Neuron (in vitro differentiated cells): ENCODE measurements at regions not wholly inside any gene's neighbourhood (a gene's known extent, or its start where the extent isn't known, plus 50 kb on each side); places are given as distances from the start of the nearest gene placed in this dataset.
"Not testable (repeated sequence)": the region's sequence is repeated elsewhere in the genome, so short reads cannot be mapped to it uniquely, and the experiment has no call there.

Experiments
- H2AFZ ChIP-seq: one replicate; pipeline ENCODE4 v1.6.1; 2013; ENCODE audit warnings: low read depth, mild to moderate bottlenecking, inconsistent platforms, low read length, moderate library complexity
- H3K27me3 ChIP-seq: one replicate; pipeline ENCODE4 v1.6.1; 2013; ENCODE audit warnings: low read length; ENCODE audit not compliant: insufficient read depth
- H3K36me3 ChIP-seq: one replicate; pipeline ENCODE4 v1.6.1; 2013; ENCODE audit warnings: low read length; ENCODE audit not compliant: insufficient read depth
- H3K4me1 ChIP-seq: one replicate; pipeline ENCODE4 v1.6.1; 2013; ENCODE audit warnings: low read length; ENCODE audit not compliant: insufficient read depth
- H3K4me3 ChIP-seq: 2 replicates; pipeline ENCODE4 v1.5.1; 2013; ENCODE audit warnings: mild to moderate bottlenecking, low read length, moderate library complexity
- H3K9me3 ChIP-seq: one replicate; pipeline ENCODE4 v1.6.1; 2013; ENCODE audit warnings: low read length

DNA sequence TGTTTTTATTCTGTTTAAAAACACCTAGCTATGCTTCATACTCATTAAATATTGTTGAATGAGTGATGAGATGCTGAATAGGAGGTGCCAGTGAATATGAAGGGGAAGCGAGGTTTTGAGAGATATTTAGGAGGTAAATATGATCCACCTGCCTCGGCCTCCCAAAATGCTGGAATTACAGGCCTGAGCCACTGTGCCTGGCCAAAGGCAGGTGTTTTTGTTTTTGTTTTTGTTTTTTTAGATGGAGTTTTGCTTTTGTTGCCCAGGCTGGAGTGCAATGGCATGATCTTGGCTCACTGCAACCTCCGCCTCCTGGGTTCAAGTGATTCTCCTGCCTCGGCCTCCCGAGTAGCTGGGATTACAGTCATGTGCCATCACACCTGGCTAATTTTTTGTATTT lies 75.3 kb upstream of the VKORC1L1 start:
- not testable (repeated sequence) for H3K36me3 ChIP-seq, H3K4me1 ChIP-seq, H3K27me3 ChIP-seq, H2AFZ ChIP-seq, H3K4me3 ChIP-seq, H3K9me3 ChIP-seq

- H3K36me3 ChIP-seq: no peaks in the 10 kb centered on the region
- no peak overlapping the region for H2AFZ ChIP-seq
- H3K27me3 ChIP-seq: no peaks in the 10 kb centered on the region
- H3K4me3 ChIP-seq: no peak overlapping the region
- peaks cover 2% of the 10 kb centered on the region for H3K4me1 ChIP-seq
- H3K9me3 ChIP-seq: peaks cover 2% of the 10 kb centered on the region
These were observed 74.5 kb upstream of the VKORC1L1 start for GRCh38 chr7:65798111-65799075.

DNA sequence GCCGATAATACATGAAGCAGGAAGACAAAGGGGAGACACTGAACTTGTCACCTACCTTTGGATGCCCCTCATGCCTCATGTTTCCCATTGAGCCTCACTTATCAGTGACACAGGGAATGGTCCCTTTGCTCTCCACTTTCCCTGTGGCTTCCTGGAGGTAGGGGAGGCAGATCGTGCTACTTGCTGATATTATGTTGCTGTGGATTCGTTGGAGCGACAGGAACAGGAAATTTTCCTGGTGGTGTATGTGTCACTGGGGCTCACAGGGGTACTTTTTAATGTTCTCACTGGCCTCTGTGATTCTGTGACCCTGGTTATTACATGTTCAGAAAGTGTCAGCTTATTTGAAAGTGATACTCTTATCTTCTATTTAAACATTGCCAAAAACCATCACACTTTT lies 72.7 kb upstream of the VKORC1L1 start:
- H3K4me1 ChIP-seq, H3K36me3 ChIP-seq, H3K4me3 ChIP-seq, H3K27me3 ChIP-seq, H3K9me3 ChIP-seq, H2AFZ ChIP-seq: not testable (repeated sequence)

DNA sequence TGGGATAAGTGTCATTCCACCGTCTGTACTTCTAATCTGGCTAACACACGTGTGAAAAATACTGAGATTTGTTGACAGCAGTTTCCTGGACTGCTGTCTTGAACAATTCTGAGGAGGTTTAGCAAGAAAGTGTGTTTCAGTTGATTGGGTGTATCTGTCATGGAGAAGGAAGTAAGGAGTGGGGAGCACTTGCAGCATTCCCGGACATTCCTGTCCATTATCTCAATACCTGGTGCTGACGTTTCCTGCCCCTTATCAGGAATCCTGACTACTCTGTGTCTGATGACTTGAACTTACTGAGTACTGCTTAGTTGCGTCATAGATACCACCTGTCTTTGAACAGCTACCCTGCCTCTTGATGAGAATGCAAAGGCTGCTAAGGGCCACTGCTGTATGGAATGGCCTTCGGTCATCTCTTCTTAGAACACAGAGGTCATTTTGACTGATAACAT lies 72.0 kb upstream of the VKORC1L1 start:
- H3K9me3 ChIP-seq: peaks cover 2% of the 10 kb centered on the region
- no peaks in the 10 kb centered on the region for H3K27me3 ChIP-seq
- no peak overlapping the region for H3K4me3 ChIP-seq
- H3K4me1 ChIP-seq: peaks cover 2% of the 10 kb centered on the region
- no peak overlapping the region for H2AFZ ChIP-seq
- H3K36me3 ChIP-seq: no peaks in the 10 kb centered on the region

GRCh38 chr7:65804887-65805286 lies 68.0 kb upstream of the VKORC1L1 start:
- Histone ChIP-seq H3K9me3 (no peaks in the 10 kb centered on the region), H3K4me3 (no peak overlapping the region), H3K4me1 (peaks cover 3% of the 10 kb centered on the region), H3K27me3 (no peaks in the 10 kb centered on the region), H3K36me3 (no peaks in the 10 kb centered on the region), H2AFZ (no peak overlapping the region)

DNA sequence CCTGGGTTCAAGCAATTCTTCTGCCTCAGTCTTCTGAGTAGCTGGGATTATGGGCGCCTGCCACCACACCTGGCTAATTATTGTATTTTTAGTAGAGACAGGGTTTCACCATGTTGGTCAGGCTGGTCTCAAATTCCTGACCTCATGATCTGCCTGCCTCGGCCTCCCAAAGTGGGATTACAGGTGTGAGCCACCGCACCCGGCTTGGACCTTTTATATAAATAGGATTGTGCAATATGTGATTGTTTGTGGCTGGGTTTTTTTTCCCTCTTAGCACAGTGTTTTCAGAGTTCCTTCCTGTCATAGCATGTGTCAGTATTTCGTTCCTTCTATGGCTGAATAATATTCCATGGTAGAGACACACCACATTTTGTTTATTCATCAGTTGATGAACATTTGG lies 65.8 kb upstream of the VKORC1L1 start:
- H3K4me3 ChIP-seq, H3K4me1 ChIP-seq, H3K27me3 ChIP-seq, H2AFZ ChIP-seq, H3K9me3 ChIP-seq, H3K36me3 ChIP-seq: not testable (repeated sequence)

GRCh38 chr7:65809259-65809981 lies 63.5 kb upstream of the VKORC1L1 start:
- Histone ChIP-seq H3K4me1 (peaks cover 3% of the 10 kb centered on the region), H3K9me3 (no peaks in the 10 kb centered on the region), H3K36me3 (no peaks in the 10 kb centered on the region), H2AFZ (no peak overlapping the region), H3K4me3 (no peak overlapping the region), H3K27me3 (no peaks in the 10 kb centered on the region)

DNA sequence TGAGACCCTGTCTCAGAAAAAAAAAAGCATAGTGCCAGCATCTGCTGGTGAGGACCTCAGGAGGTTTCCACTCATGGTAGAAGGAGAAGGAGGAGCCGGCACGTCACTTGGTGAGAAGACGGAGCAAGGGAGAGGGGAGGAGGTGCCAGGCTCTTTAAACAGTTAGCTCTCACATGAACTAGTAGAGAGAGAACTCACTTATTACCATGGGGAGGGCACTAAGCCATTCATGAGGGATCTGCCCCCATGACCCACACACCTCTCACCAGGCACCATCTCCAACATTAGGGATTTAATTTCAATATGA lies 62.9 kb upstream of the VKORC1L1 start:
- no peaks in the 10 kb centered on the region for H3K27me3 ChIP-seq
- H3K4me3 ChIP-seq: no peak overlapping the region
- no peaks in the 10 kb centered on the region for H3K9me3 ChIP-seq
- H3K4me1 ChIP-seq: peaks cover 3% of the 10 kb centered on the region
- H2AFZ ChIP-seq: no peak overlapping the region
- H3K36me3 ChIP-seq: no peaks in the 10 kb centered on the region

GRCh38 chr7:65812281-65812680 lies 60.6 kb upstream of the VKORC1L1 start:
- Histone ChIP-seq H3K4me1 (no peaks in the 10 kb centered on the region), H3K27me3 (no peaks in the 10 kb centered on the region), H3K9me3 (no peaks in the 10 kb centered on the region), H3K36me3 (no peaks in the 10 kb centered on the region), H2AFZ (no peak overlapping the region), H3K4me3 (no peak overlapping the region)

DNA sequence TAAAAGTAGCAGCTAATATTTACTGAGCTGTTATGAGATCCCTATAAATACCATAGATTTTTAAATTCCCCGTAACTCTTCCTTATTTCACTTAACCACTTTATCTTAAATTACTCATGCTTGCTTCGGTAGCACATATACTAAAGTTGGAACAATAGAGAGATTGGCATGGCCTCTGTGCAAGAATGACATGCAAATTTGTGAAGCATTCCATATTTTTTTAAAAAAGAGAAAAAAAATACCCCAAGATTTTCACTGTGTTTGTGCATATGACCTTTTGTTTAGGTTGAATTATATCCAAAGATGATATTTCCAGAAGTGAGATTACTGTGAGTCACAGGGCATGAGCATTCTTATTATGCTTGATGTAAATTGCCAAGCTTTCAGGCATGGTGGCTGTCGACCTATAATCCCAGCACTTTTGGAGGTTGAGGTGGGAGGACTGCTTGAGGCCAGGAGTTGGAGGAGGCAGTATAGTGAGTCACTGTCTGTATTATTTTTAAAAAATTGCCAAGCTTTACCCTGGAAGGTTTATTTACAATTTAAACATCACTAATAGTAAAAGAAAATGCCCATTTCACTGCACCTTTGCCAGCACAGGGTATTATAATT lies 58.2 kb upstream of the VKORC1L1 start:
- not testable (repeated sequence) for H3K27me3 ChIP-seq, H3K4me3 ChIP-seq, H3K9me3 ChIP-seq, H2AFZ ChIP-seq, H3K36me3 ChIP-seq, H3K4me1 ChIP-seq

DNA sequence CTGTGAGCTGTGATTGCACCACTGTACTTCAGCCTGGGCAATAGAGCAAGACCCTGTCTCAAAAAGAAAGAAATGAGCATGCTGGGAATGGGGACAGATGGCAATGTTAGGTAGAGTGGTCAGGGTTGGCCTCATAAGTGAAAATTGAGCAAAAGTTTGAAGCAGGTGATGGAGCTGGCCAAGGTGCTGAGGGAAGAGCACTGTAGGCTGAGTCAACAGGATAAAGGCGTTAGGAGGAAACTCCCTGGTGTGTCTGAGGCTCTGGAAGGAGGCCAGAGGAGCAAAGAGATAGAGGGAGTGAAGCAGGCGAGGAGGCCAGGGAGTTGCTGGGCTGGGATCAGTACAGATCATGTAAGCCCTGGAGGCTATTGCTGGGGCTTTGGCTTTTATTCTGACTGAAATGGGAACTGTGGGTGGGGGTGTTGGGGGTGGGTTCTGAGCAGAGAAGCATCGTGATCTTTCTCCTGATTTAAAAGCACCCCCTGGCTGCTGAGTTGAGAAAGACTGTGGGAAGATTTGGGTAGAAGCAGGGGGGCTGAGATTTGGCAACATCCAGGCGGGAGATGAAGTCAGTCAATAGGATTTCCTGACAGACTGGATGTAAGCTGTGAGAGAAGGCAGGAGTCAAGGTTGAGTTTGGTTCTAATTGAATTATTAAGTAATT lies 52.5 kb upstream of the VKORC1L1 start:
- Histone ChIP-seq H3K27me3 (no peaks in the 10 kb centered on the region), H3K4me3 (no peak overlapping the region), H3K9me3 (no peaks in the 10 kb centered on the region), H3K4me1 (no peaks in the 10 kb centered on the region), H3K36me3 (no peaks in the 10 kb centered on the region), H2AFZ (no peak overlapping the region)
